ENCODE measurements at regions not wholly inside any gene's neighbourhood (a gene's known extent, or its start where the extent isn't known, plus 50 kb on each side); places are given as distances from the start of the nearest gene placed in this dataset.
A peak's percentile ranks its signal among the peaks of the same experiment; 100 is the strongest.

- H3K9me3 ChIP-seq (ENCODE audit: insufficient read depth, low read length, severe bottlenecking), result peaks cover 4% of the 10 kb centered on the region
- 0 out of 2 replicates have a peak, but pooled peaks cover 5% of the 10 kb centered on the region for H3K79me2 ChIP-seq (ENCODE audit: insufficient read depth, low read length)
- peak; percentile 77 for DNase-seq
- no peaks in the 10 kb centered on the region for H3K27me3 ChIP-seq (ENCODE audit: insufficient read depth, low read length, poor library complexity)
- H3K9ac ChIP-seq (ENCODE audit: low read depth, low read length), result peak overlapping the region; percentile 27
- peaks cover 22% of the 10 kb centered on the region for H3K4me1 ChIP-seq (ENCODE audit: insufficient read depth, low read length)
- peak overlapping the region; percentile 77 for H3K27ac ChIP-seq (ENCODE audit: low read length)
- peak; percentile 94 for ATAC-seq (ENCODE audit: insufficient read depth, low read depth)
- no peaks in the 10 kb centered on the region for H3K36me3 ChIP-seq (ENCODE audit: insufficient read depth, low read length)
- H4K20me1 ChIP-seq (ENCODE audit: insufficient read depth, low read length), result no peaks in the 10 kb centered on the region
- H3K4me2 ChIP-seq (ENCODE audit: insufficient read depth, low read length), result peak overlapping the region; percentile 63; the same call in 1 of the 2 replicates
- peak overlapping the region in 1 of 2 experiments; percentile 41; a peak in 2 of 4 replicates for H3K4me3 ChIP-seq (ENCODE audit: low read depth in 1 of 2, low read length in 2 of 2)
- H2AFZ ChIP-seq (ENCODE audit: low read depth, low read length), result no peak overlapping the region
- TF ChIP-seq CTCF (IDR thresholded peaks at IDR 0.05; ENCODE audit: borderline replicate concordance, extremely low read depth, low read length, poor library complexity, severe bottlenecking), result peak; percentile 61
- TF ChIP-seq EZH2 (IDR thresholded peaks at IDR 0.05; ENCODE audit: borderline replicate concordance, low read depth, low read length, severe bottlenecking), result no peak
Observed at GRCh38 chrX:65127842-65128241, 151.6 kb upstream of the ZC4H2 start.

GRCh38 chrX:65098851-65099250, 122.6 kb upstream of the ZC4H2 start:
- H3K9me3 ChIP-seq (ENCODE audit: insufficient read depth, low read length, severe bottlenecking), result no peaks in the 10 kb centered on the region
- no peaks in the 10 kb centered on the region for H3K4me1 ChIP-seq (ENCODE audit: insufficient read depth, low read length)
- no peak overlapping the region for H3K27ac ChIP-seq (ENCODE audit: low read length)
- no peaks in the 10 kb centered on the region for H3K79me2 ChIP-seq (ENCODE audit: insufficient read depth, low read length)
- peaks cover 9% of the 10 kb centered on the region; the same call in 1 of the 2 replicates for H3K36me3 ChIP-seq (ENCODE audit: insufficient read depth, low read length)
- no peaks in the 10 kb centered on the region for H3K27me3 ChIP-seq (ENCODE audit: insufficient read depth, low read length, poor library complexity)
- no peak overlapping the region for H3K4me3 ChIP-seq (ENCODE audit: low read depth in 1 of 2, low read length in 2 of 2)
- no peak for ATAC-seq (ENCODE audit: insufficient read depth, low read depth)
- H3K9ac ChIP-seq (ENCODE audit: low read depth, low read length), result no peak overlapping the region
- H4K20me1 ChIP-seq (ENCODE audit: insufficient read depth, low read length), result no peaks in the 10 kb centered on the region
- no peak overlapping the region for H2AFZ ChIP-seq (ENCODE audit: low read depth, low read length)
- TF ChIP-seq CTCF (IDR thresholded peaks at IDR 0.05; ENCODE audit: borderline replicate concordance, extremely low read depth, low read length, poor library complexity, severe bottlenecking) (no peak), EZH2 (IDR thresholded peaks at IDR 0.05; ENCODE audit: borderline replicate concordance, low read depth, low read length, severe bottlenecking) (no peak)
- H3K4me2 ChIP-seq (ENCODE audit: insufficient read depth, low read length), result no peak overlapping the region
- no peak for DNase-seq

GRCh38 chrX:65093658-65094057, 117.4 kb upstream of the ZC4H2 start:
- Histone ChIP-seq H4K20me1 (ENCODE audit: insufficient read depth, low read length) (no peaks in the 10 kb centered on the region), H3K4me1 (ENCODE audit: insufficient read depth, low read length) (no peaks in the 10 kb centered on the region), H3K79me2 (ENCODE audit: insufficient read depth, low read length) (no peaks in the 10 kb centered on the region), H3K4me2 (ENCODE audit: insufficient read depth, low read length) (no peak overlapping the region), H2AFZ (ENCODE audit: low read depth, low read length) (no peak overlapping the region), H3K9ac (ENCODE audit: low read depth, low read length) (no peak overlapping the region), H3K36me3 (ENCODE audit: insufficient read depth, low read length) (peaks cover 13% of the 10 kb centered on the region; the same call in 1 of the 2 replicates), H3K4me3 (ENCODE audit: low read depth in 1 of 2, low read length in 2 of 2) (no peak overlapping the region), H3K27ac (ENCODE audit: low read length) (no peak overlapping the region), H3K27me3 (ENCODE audit: insufficient read depth, low read length, poor library complexity) (no peaks in the 10 kb centered on the region), H3K9me3 (ENCODE audit: insufficient read depth, low read length, severe bottlenecking) (no peaks in the 10 kb centered on the region)
- ATAC-seq (ENCODE audit: insufficient read depth, low read depth), result no peak
- no peak for DNase-seq
- TF ChIP-seq EZH2 (IDR thresholded peaks at IDR 0.05; ENCODE audit: borderline replicate concordance, low read depth, low read length, severe bottlenecking) (no peak), CTCF (IDR thresholded peaks at IDR 0.05; ENCODE audit: borderline replicate concordance, extremely low read depth, low read length, poor library complexity, severe bottlenecking) (no peak)

Measured in DND-41 (cell line).